ENCODE measurements at regions not wholly inside any gene's neighbourhood (a gene's known extent, or its start where the extent isn't known, plus 50 kb on each side); places are given as distances from the start of the nearest gene placed in this dataset.

GRCh38 chr12:126038434-126038833, 973.2 kb downstream of the AACS start:
- Histone ChIP-seq H3K4me2 (ENCODE audit: insufficient read depth, low read length) (no peak overlapping the region), H3K9ac (replicated peaks; ENCODE audit: extremely low read depth, insufficient read depth, low read length) (no peak overlapping the region), H3K9me1 (replicated peaks; ENCODE audit: control insufficient read depth, extremely low read depth, insufficient read depth, low read length) (no peaks in the 10 kb centered on the region), H3K4me3 (replicated peaks in 1 of 3; ENCODE audit: insufficient read depth in 1 of 3, low read depth in 1 of 3, low read length in 3 of 3) (no peak overlapping the region), H2AFZ (ENCODE audit: low read depth, low read length) (no peak overlapping the region), H3K9me3 (replicated peaks; ENCODE audit: control insufficient read depth, insufficient read depth, low read length) (peaks cover 5% of the 10 kb centered on the region), H4K20me1 (replicated peaks; ENCODE audit: control insufficient read depth, extremely low read depth, insufficient read depth, low read length) (no peaks in the 10 kb centered on the region), H3K79me2 (ENCODE audit: control insufficient read depth, insufficient read depth, low read length) (no peaks in the 10 kb centered on the region), H3K27me3 (ENCODE audit: control insufficient read depth in 2 of 2, insufficient read depth in 2 of 2, low read length in 2 of 2) (no peaks in the 10 kb centered on the region), H3K27ac (ENCODE audit: insufficient read depth, low read depth, low read length) (no peak overlapping the region), H3K4me1 (ENCODE audit: control insufficient read depth, extremely low read depth, insufficient read depth, low read length) (no peaks in the 10 kb centered on the region), H3K36me3 (ENCODE audit: control insufficient read depth in 2 of 2, extremely low read depth in 1 of 2, insufficient read depth in 2 of 2, low read length in 2 of 2) (no peaks in the 10 kb centered on the region)
- FAIRE-seq (no peak), DNase-seq (ENCODE audit: low read depth, low spot score) (no peak)
- TF ChIP-seq GATA2 (IDR thresholded peaks at IDR 0.05; ENCODE audit: insufficient read depth, insufficient read length, low read depth, low read length): no peak
- no peak for TF ChIP-seq MAX (IDR thresholded peaks at IDR 0.05; ENCODE audit: insufficient read depth, insufficient read length)
- TF ChIP-seq POLR2AphosphoS5 (IDR thresholded peaks at IDR 0.05; ENCODE audit: insufficient read depth, low read depth, low read length): no peak
- no peak for TF ChIP-seq JUN (IDR thresholded peaks at IDR 0.05; ENCODE audit: borderline replicate concordance, insufficient read depth, insufficient read length, low read depth)
- TF ChIP-seq POLR2A (IDR thresholded peaks at IDR 0.05; ENCODE audit: low read depth, low read length): no peak
- no peak for TF ChIP-seq EZH2 (IDR thresholded peaks at IDR 0.05; ENCODE audit: borderline replicate concordance, low read depth, low read length, severe bottlenecking)
- TF ChIP-seq MYC (IDR thresholded peaks at IDR 0.05; ENCODE audit: low read depth, low read length): no peak
- TF ChIP-seq FOS (IDR thresholded peaks at IDR 0.05; ENCODE audit: borderline replicate concordance, insufficient read depth, low read length): no peak
- no peak for TF ChIP-seq CTCF (IDR thresholded peaks at IDR 0.05; ENCODE audit: extremely low read depth in 1 of 2, insufficient read depth in 1 of 2, low read depth in 1 of 2, low read length in 2 of 2)
- dilution Hi-C loops (cut with MboI; ENCODE audit: extremely low pct_ligation_motif_present, low sequenced_read_pairs) (no loop called here), intact Hi-C loops (cut with micrococcal nuclease) (no loop called here)
- ChIA-PET POLR2A (no interaction called here), CTCF (no interaction called here)
- BruUV-seq (replicated peaks): no TSS peak

Measured in endothelial cell of umbilical vein (primary cell).